Mesothelial cell of epicardium (in vitro differentiated cells): ENCODE measurements at regions not wholly inside any gene's neighbourhood (a gene's known extent, or its start where the extent isn't known, plus 50 kb on each side); places are given as distances from the start of the nearest gene placed in this dataset.

ENCODE experiments used
- DNase-seq, 2 experiments: peaks; one replicate each; pipeline ENCODE4 v3.0.0; 2021; ENCODE audit warnings: low spot score in 2 of 2; ENCODE audit not compliant: unreplicated experiment in 2 of 2
- H3K27ac Mint-ChIP-seq: 2 replicates; pipeline ENCODE4 v1.8.0; 2021; ENCODE audit warnings: mixed read lengths
- H3K27me3 Mint-ChIP-seq: 2 replicates; pipeline ENCODE4 v1.8.0; 2021; ENCODE audit warnings: low read depth, mixed read lengths
- H3K36me3 Mint-ChIP-seq: 2 replicates; pipeline ENCODE4 v1.8.0; 2021; ENCODE audit warnings: mixed read lengths
- H3K4me1 Mint-ChIP-seq: 2 replicates; pipeline ENCODE4 v1.8.0; 2021; ENCODE audit warnings: mixed read lengths
- H3K4me3 Mint-ChIP-seq: 2 replicates; pipeline ENCODE4 v1.8.0; 2021; ENCODE audit warnings: mild to moderate bottlenecking, moderate library complexity, mixed read lengths
- H3K9me3 Mint-ChIP-seq: 2 replicates; pipeline ENCODE4 v1.8.0; 2021; ENCODE audit warnings: mixed read lengths
- CTCF ChIP-seq: fragments of 200-600 bp; sonication (generic); IDR thresholded peaks from one replicate; pipeline ENCODE4 v1.5.0; 2021; ENCODE audit warnings: antibody characterized with exemption; ENCODE audit not compliant: unreplicated experiment

- peaks cover 13% of the 10 kb centered on the region for H3K27me3 Mint-ChIP-seq
- peaks cover 23% of the 10 kb centered on the region for H3K4me1 Mint-ChIP-seq
- H3K27ac Mint-ChIP-seq, result no peak overlapping the region
- no peaks in the 10 kb centered on the region for H3K36me3 Mint-ChIP-seq
- no peak overlapping the region for H3K4me3 Mint-ChIP-seq
- TF ChIP-seq CTCF, result no peak
- H3K9me3 Mint-ChIP-seq, result no peaks in the 10 kb centered on the region
- DNase-seq, result no peak
Observed at GRCh38 chr2:208545403-208546042, 138.9 kb downstream of the PTH2R start.

GRCh38 chr2:208546107-208546506, 139.5 kb downstream of the PTH2R start:
- no peak for TF ChIP-seq CTCF
- Mint-ChIP-seq H3K27ac (no peak overlapping the region), H3K4me1 (peaks cover 23% of the 10 kb centered on the region), H3K4me3 (no peak overlapping the region), H3K36me3 (no peaks in the 10 kb centered on the region), H3K27me3 (peaks cover 13% of the 10 kb centered on the region), H3K9me3 (no peaks in the 10 kb centered on the region)
- no peak for DNase-seq

- H3K27ac Mint-ChIP-seq, result no peak overlapping the region
- H3K9me3 Mint-ChIP-seq, result no peaks in the 10 kb centered on the region
- H3K4me1 Mint-ChIP-seq, result peaks cover 18% of the 10 kb centered on the region
- TF ChIP-seq CTCF, result no peak
- no peak for DNase-seq
- no peak overlapping the region for H3K4me3 Mint-ChIP-seq
- peaks cover 7% of the 10 kb centered on the region for H3K27me3 Mint-ChIP-seq
- H3K36me3 Mint-ChIP-seq, result no peaks in the 10 kb centered on the region
Observed at GRCh38 chr2:208546860-208547650, 140.5 kb downstream of the PTH2R start.

GRCh38 chr2:208548700-208549099, 142.1 kb downstream of the PTH2R start:
- Mint-ChIP-seq H3K4me1 (peaks cover 15% of the 10 kb centered on the region), H3K9me3 (no peaks in the 10 kb centered on the region), H3K36me3 (no peaks in the 10 kb centered on the region), H3K27ac (no peak overlapping the region), H3K4me3 (no peak overlapping the region), H3K27me3 (peaks cover 4% of the 10 kb centered on the region)
- DNase-seq, result no peak
- TF ChIP-seq CTCF, result no peak

GRCh38 chr2:208549546-208550158, 143.1 kb downstream of the PTH2R start:
- Mint-ChIP-seq H3K4me1 (peaks cover 11% of the 10 kb centered on the region), H3K4me3 (no peak overlapping the region), H3K27ac (no peak overlapping the region), H3K27me3 (peaks cover 1% of the 10 kb centered on the region), H3K9me3 (no peaks in the 10 kb centered on the region), H3K36me3 (no peaks in the 10 kb centered on the region)
- no peak for TF ChIP-seq CTCF
- no peak for DNase-seq
